Keratinocyte (primary cell): ENCODE measurements at regions not wholly inside any gene's neighbourhood (a gene's known extent, or its start where the extent isn't known, plus 50 kb on each side); places are given as distances from the start of the nearest gene placed in this dataset.

Source experiments
- DNase-seq: peaks from one replicate; pipeline ENCODE4 v3.0.0-alpha.2; 2011; ENCODE audit warnings: low read depth, missing footprints, low spot score
- FAIRE-seq: peaks from 2 replicates; lab custom pipeline; 2011; peaks lifted over from hg19 to GRCh38; lab: Jason Lieb, UNC
- H2AFZ ChIP-seq: 2 replicates; pipeline ENCODE4 v1.6.0; 2012; ENCODE audit warnings: low read length, control low read depth, inconsistent platforms; ENCODE audit not compliant: control insufficient read depth
- H3K27ac ChIP-seq: 2 replicates; pipeline ENCODE4 v1.5.1; 2011; ENCODE audit warnings: low read length; ENCODE audit not compliant: control insufficient read depth, insufficient read depth
- H3K27me3 ChIP-seq: 3 replicates; pipeline ENCODE4 v1.6.0; 2011; ENCODE audit warnings: low read length; ENCODE audit not compliant: control insufficient read depth, insufficient read depth; ENCODE audit errors: extremely low read depth
- H3K36me3 ChIP-seq, 2 experiments: 2 replicates in 1 of 2; 3 replicates in 1 of 2; pipeline ENCODE4 v1.5.1; 2011; ENCODE audit warnings: low read length in 2 of 2, mild to moderate bottlenecking in 1 of 2; ENCODE audit not compliant: control insufficient read depth in 2 of 2, insufficient read depth in 2 of 2; ENCODE audit errors: extremely low read depth in 1 of 2
- H3K4me1 ChIP-seq: 3 replicates; pipeline ENCODE4 v1.5.1; 2011; ENCODE audit warnings: low read length; ENCODE audit not compliant: control insufficient read depth, insufficient read depth; ENCODE audit errors: extremely low read depth
- H3K4me2 ChIP-seq: 3 replicates; pipeline ENCODE4 v1.6.0; 2011; ENCODE audit warnings: low read depth, low read length; ENCODE audit not compliant: control insufficient read depth, insufficient read depth; ENCODE audit errors: extremely low read depth
- H3K4me3 ChIP-seq, 3 experiments: fragments of 200-600 bp in 1 of 3; sonication (generic) in 1 of 3; 2 replicates in 2 of 3; 3 replicates in 1 of 3; pipeline ENCODE4 v1.5.1; 2011 to 2016; ENCODE audit warnings: low read length in 3 of 3, mild to moderate bottlenecking in 3 of 3, control low read depth in 2 of 3, inconsistent platforms in 1 of 3, low read depth in 1 of 3, mixed read lengths in 1 of 3, mixed run types in 1 of 3, moderate library complexity in 1 of 3; ENCODE audit not compliant: control insufficient read depth in 2 of 3, insufficient read depth in 2 of 3; ENCODE audit errors: extremely low read depth in 1 of 3
- H3K79me2 ChIP-seq: 2 replicates; pipeline ENCODE4 v1.6.0; 2012; ENCODE audit warnings: low read length; ENCODE audit not compliant: control insufficient read depth, insufficient read depth
- H3K9ac ChIP-seq: 3 replicates; pipeline ENCODE4 v1.6.0; 2011; ENCODE audit warnings: low read length; ENCODE audit not compliant: control insufficient read depth, insufficient read depth; ENCODE audit errors: extremely low read depth
- H3K9me1 ChIP-seq: 3 replicates; pipeline ENCODE4 v1.6.0; 2011; ENCODE audit warnings: low read length; ENCODE audit not compliant: control insufficient read depth, insufficient read depth; ENCODE audit errors: extremely low read depth
- H3K9me3 ChIP-seq: 2 replicates; pipeline ENCODE4 v1.5.1; 2012; ENCODE audit warnings: low read depth, low read length; ENCODE audit not compliant: control insufficient read depth
- H4K20me1 ChIP-seq: 3 replicates; pipeline ENCODE4 v1.6.0; 2011; ENCODE audit warnings: low read length; ENCODE audit not compliant: control insufficient read depth, insufficient read depth; ENCODE audit errors: extremely low read depth
- CTCF ChIP-seq, 3 experiments: IDR thresholded peaks in 1 of 3; conservative IDR thresholded peaks in 1 of 3; optimal IDR thresholded peaks in 1 of 3; 2 replicates in 2 of 3; 3 replicates in 1 of 3; pipeline versions ENCODE3 to v1.5.1; 2011; ENCODE audit warnings: low read length in 3 of 3, mild to moderate bottlenecking in 3 of 3, moderate library complexity in 2 of 3, control low read depth in 1 of 3, inconsistent platforms in 1 of 3; ENCODE audit not compliant: insufficient read depth in 2 of 3; ENCODE audit errors: extremely low read depth in 1 of 3
- EZH2 ChIP-seq: IDR thresholded peaks from one replicate; pipeline ENCODE4 v1.6.1; 2012; ENCODE audit warnings: inconsistent platforms, mild to moderate bottlenecking, low read length, moderate library complexity
- dilution Hi-C: fragments of 300-500 bp; cut with MboI; formaldehyde crosslinking; loops from one replicate; pipeline ENCODE4 v1.7.0; 2020; ENCODE audit warnings: low sequenced_read_pairs; ENCODE audit not compliant: extremely low pct_ligation_motif_present

GRCh38 chr2:194603429-194603828 lies 1053.6 kb upstream of the SLC39A10 start:
- dilution Hi-C loops, result no loop called here
- no peak overlapping the region for H3K4me3 ChIP-seq
- FAIRE-seq (no peak), DNase-seq (no peak)
- no peak overlapping the region for H3K27ac ChIP-seq
- H3K9me3 ChIP-seq, result no peaks in the 10 kb centered on the region
- H3K9me1 ChIP-seq, result no peaks in the 10 kb centered on the region
- H3K36me3 ChIP-seq, result no peaks in the 10 kb centered on the region
- no peaks in the 10 kb centered on the region for H3K4me1 ChIP-seq
- H3K27me3 ChIP-seq, result no peaks in the 10 kb centered on the region
- H4K20me1 ChIP-seq, result no peaks in the 10 kb centered on the region
- no peak overlapping the region for H3K4me2 ChIP-seq
- H2AFZ ChIP-seq, result no peak overlapping the region
- H3K9ac ChIP-seq, result no peak overlapping the region
- no peaks in the 10 kb centered on the region for H3K79me2 ChIP-seq
- TF ChIP-seq CTCF (optimal IDR thresholded peaks at IDR 0.05 in 1 of 3, IDR thresholded peaks at IDR 0.05 in 1 of 3, conservative IDR thresholded peaks at IDR 0.05 in 1 of 3; ENCODE audit: extremely low read depth in 1 of 3, insufficient read depth in 2 of 3, low read length in 3 of 3), result no peak
- TF ChIP-seq EZH2, result no peak

- H3K4me2 ChIP-seq, result no peak overlapping the region
- no peak overlapping the region for H2AFZ ChIP-seq
- no peaks in the 10 kb centered on the region for H3K9me1 ChIP-seq
- no peaks in the 10 kb centered on the region for H3K79me2 ChIP-seq
- no peaks in the 10 kb centered on the region for H3K4me1 ChIP-seq
- H3K9me3 ChIP-seq, result no peaks in the 10 kb centered on the region
- FAIRE-seq (no peak), DNase-seq (no peak)
- H3K27me3 ChIP-seq, result no peaks in the 10 kb centered on the region
- H3K36me3 ChIP-seq, result no peaks in the 10 kb centered on the region
- no peaks in the 10 kb centered on the region for H4K20me1 ChIP-seq
- dilution Hi-C loops, result no loop called here
- H3K9ac ChIP-seq, result no peak overlapping the region
- H3K4me3 ChIP-seq, result no peak overlapping the region
- no peak for TF ChIP-seq EZH2
- no peak overlapping the region for H3K27ac ChIP-seq
Observed at GRCh38 chr2:194602750-194603149, 1054.3 kb upstream of the SLC39A10 start.

GRCh38 chr2:194591192-194591591 lies 1065.8 kb upstream of the SLC39A10 start:
- H3K9ac ChIP-seq, result no peak overlapping the region
- dilution Hi-C loops, result no loop called here
- no peak for DNase-seq
- H2AFZ ChIP-seq, result no peak overlapping the region
- no peaks in the 10 kb centered on the region for H3K36me3 ChIP-seq
- H3K4me1 ChIP-seq, result no peaks in the 10 kb centered on the region
- no peaks in the 10 kb centered on the region for H3K27me3 ChIP-seq
- no peak for TF ChIP-seq EZH2
- no peak for TF ChIP-seq CTCF (optimal IDR thresholded peaks at IDR 0.05 in 1 of 3, IDR thresholded peaks at IDR 0.05 in 1 of 3, conservative IDR thresholded peaks at IDR 0.05 in 1 of 3; ENCODE audit: extremely low read depth in 1 of 3, insufficient read depth in 2 of 3, low read length in 3 of 3)
- no peak overlapping the region for H3K27ac ChIP-seq
- no peak for FAIRE-seq
- no peaks in the 10 kb centered on the region for H3K9me1 ChIP-seq
- H3K4me3 ChIP-seq, result no peak overlapping the region
- no peaks in the 10 kb centered on the region for H3K79me2 ChIP-seq
- H3K9me3 ChIP-seq, result no peaks in the 10 kb centered on the region
- H3K4me2 ChIP-seq, result no peak overlapping the region
- no peaks in the 10 kb centered on the region for H4K20me1 ChIP-seq
